GM18861 (cell line): ENCODE measurements at regions not wholly inside any gene's neighbourhood (a gene's known extent, or its start where the extent isn't known, plus 50 kb on each side); places are given as distances from the start of the nearest gene placed in this dataset.
"Not testable (repeated sequence)": the region's sequence is repeated elsewhere in the genome, so short reads cannot be mapped to it uniquely, and the experiment has no call there.

Experiments
- ATAC-seq: cut with Tn5 transposase; IDR thresholded peaks from one replicate; pipeline ENCODE4 v1.9.1; 2021; ENCODE audit not compliant: unreplicated experiment

- no peak for ATAC-seq
Measured at GRCh38 chr3:16768014-16768413, 116.7 kb upstream of the PLCL2 start.

GRCh38 chr3:16768956-16769355 is 115.8 kb upstream of the PLCL2 start:
- ATAC-seq: no peak

DNA sequence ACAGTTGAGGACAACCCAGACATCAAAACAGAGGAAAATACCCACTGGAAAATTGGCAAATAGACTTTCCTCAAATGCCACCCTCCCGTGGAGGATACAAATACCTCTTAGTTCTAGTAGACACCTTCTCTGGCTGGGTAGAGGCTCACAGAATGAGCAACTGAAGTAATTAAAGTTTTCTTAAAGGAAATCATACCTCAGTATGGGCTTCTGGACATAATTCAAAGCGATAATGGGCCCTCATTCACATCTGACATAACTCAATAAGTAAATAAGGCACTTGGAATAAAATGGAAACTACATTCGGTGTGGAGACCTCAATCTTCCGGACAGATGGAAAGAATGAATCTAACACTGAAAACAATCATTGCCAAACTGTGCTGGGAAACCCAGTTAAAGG is 115.2 kb upstream of the PLCL2 start:
- ATAC-seq: no peak

GRCh38 chr3:16770021-16770420 is 114.7 kb upstream of the PLCL2 start:
- ATAC-seq: no peak

GRCh38 chr3:16770792-16771191 is 114.0 kb upstream of the PLCL2 start:
- no peak for ATAC-seq

- not testable (repeated sequence) for ATAC-seq
Measured at GRCh38 chr3:16773594-16773993, 111.2 kb upstream of the PLCL2 start.

- ATAC-seq: not testable (repeated sequence)
Measured at GRCh38 chr3:16774536-16774935, 110.2 kb upstream of the PLCL2 start.

DNA sequence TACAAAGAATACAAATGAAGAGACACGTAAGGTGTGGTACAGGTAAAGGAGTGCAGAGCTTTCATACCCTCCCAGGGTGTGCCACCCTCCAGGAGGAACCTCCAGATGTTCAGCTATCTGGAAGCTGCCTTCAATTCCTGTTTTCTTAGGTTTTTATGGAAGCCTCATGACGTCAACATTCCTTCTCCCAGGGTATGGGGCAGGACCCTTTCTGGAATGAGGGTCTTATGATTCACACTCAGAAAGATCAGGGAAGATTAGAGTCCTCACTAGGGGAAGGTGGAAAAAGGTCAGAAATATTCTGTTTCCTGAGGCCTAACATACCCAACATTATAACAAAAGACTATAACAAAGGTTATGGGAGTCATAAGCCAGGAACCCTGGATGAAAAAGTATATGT is 99.8 kb upstream of the PLCL2 start:
- ATAC-seq: no peak

DNA sequence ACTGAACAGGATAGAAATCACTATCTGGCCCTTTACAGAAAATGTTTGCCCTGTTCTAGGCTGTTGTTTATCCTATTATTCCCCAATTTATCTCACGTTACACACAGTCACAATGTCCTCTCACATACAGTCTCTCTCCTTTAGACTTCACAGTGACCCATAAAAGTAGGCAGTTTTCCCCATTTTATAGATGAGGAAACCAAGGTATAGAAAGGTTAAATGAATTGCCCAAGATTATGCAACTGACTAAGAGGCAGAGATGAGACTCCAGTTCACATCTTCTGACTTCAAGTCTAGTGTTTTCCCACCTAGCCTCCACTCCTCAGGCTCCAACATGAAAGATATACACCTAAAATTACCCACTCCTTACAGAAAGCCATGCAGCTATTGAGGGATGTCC is 99.3 kb upstream of the PLCL2 start:
- no peak for ATAC-seq

DNA sequence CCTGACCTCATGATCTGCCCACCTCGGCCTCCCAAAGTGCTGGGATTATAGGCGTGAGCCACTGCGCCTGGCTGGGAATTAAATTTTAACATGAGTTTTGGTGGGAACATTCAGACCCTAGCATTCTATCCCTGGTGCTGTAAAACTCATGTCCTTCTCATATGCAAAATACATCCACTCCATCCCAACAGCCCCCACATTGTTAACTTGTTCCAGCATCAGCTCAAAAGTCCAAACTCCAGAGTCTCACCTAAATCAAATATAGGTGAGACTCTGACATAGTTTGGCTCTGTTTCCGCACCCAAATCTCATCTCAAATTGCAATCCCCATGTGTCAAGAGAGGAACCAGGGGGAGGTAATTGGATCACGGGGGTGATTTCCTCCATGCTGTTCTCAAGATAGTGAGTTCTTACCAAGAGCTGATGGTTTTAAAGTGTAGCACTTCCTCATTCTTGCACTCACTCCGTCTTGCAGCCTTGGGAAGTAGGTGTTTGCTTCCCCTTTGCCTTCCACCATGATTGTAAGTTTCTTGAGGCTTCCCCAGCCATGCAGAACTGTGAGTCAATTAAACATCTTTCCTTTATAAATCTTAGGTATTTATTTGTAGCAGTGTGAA is 96.2 kb upstream of the PLCL2 start:
- ATAC-seq: no peak

DNA sequence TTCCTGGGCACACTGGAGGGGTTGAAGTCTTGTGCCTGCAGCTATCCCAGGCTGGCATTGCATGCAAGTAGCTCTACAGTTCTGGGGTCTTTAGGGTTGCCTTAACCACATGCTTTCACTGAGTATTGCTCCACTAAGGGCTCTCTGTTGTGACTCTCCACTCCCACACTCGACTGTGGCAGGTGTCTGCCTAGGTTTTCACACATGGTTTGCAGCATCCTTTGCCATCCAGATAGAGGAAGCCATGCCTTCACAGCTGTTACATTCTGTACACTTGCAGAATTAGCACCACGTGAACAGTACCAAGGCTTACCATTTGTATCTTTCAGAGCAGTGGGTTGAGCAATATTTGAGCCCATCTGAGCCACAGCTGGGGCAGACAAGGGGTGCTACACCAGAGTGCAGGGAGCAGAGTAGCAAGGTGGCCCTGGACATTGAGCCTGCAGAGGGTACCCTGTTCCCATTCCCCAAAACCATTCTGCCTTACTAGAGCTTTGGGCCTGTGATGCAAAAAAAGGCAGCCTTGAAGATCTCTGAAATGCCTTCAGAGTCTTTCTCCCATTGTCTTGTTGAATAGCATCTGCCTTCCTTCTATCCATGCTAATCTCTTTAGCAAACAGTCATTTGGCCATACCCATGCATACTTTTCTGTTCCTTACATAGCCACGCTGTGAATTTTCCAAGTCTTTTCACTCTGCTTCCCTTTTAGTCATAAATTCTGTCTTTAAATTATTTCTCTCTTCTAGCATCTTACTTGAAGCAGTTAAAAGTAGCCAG is 95.2 kb upstream of the PLCL2 start:
- ATAC-seq: no peak

GRCh38 chr3:16790432-16791400 is 94.0 kb upstream of the PLCL2 start:
- no peak for ATAC-seq

- no peak for ATAC-seq
Measured at GRCh38 chr3:16793321-16793720, 91.4 kb upstream of the PLCL2 start.

- ATAC-seq: no peak
Measured at GRCh38 chr3:16794257-16794656, 90.5 kb upstream of the PLCL2 start.

DNA sequence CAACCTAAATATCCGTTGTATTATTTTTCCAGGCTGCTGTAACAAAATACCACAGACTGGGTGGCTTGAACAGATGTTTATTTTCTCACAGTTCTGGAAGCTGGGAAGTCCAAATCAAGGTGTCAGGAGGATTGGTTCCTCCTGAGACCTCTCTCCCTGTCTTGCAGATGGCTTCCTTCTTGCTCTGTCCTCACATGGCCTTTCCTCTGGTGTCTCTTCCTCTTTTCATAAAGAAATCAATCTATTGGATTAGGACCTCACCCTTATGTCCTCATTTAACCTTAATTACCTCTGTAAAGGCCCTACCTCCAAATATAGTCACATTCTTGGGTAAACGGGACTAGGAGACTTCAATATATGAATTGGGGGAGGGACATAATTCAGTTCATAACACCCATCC is 89.2 kb upstream of the PLCL2 start:
- no peak for ATAC-seq

DNA sequence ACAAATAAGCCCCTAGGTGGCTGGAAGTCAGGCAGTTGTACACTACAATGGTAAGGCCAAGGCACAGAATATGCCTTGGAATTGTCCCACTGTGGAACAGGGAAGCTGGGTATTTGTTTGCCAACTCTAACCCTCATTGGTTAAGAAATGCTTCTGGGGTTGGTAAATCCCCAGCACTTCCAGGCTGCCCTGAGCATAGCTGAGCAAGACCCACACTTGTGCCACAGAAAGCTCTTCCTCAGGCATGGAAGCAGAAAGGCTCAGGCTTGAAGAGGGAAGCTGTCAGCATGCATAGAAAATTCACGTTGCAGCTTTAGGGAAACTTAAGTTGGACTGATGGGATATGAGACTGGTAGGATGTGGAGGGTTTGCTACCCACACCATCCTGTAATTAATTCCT is 86.9 kb upstream of the PLCL2 start:
- ATAC-seq: no peak

- ATAC-seq: no peak
Measured at GRCh38 chr3:16798738-16799137, 86.0 kb upstream of the PLCL2 start.

DNA sequence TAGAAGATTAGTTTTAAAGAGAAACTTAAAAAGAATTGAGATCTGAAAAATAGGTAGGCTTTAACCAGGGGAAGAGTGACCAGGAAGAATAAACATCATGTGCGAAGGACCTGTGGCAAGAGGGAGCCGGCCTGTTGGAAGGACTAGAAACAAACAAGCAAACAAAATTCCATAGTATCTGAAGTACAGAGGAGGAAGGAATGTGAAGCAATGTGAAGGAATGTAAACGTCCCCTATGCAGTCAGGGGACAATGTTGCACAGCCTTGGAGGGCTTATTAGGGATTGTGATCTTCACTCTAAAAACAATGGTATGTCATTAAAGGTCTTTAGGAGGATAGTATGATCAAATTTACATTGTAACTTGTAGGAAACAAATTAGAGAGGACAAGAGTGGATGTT is 84.4 kb upstream of the PLCL2 start:
- no peak for ATAC-seq

- ATAC-seq: no peak
Measured at GRCh38 chr3:16801223-16801622, 83.5 kb upstream of the PLCL2 start.

- ATAC-seq: no peak
Measured at GRCh38 chr3:16801698-16802097, 83.1 kb upstream of the PLCL2 start.

DNA sequence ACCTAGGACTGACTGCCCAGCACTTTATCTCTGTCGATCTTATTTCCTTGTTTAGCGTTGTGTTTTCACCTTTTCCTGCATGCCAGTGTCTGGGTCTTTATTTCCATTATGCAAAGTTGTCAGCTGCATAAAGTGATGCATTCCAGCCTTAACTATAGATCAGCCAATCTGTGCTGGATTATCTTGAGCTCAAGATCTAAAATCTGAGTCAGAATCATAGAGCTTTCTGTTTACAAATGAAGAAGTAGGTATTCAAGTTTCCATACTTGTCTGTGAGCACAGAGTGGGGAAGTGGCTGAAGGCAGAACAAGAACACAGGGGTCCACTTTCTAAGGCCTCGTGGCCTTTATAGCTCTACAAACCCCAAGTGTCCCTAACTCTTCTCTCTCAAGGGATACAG is 82.4 kb upstream of the PLCL2 start:
- ATAC-seq: peak; percentile 56

- ATAC-seq: no peak
Measured at GRCh38 chr3:16803019-16803418, 81.7 kb upstream of the PLCL2 start.
